Loucy (cell line): ENCODE measurements at regions not wholly inside any gene's neighbourhood (a gene's known extent, or its start where the extent isn't known, plus 50 kb on each side); places are given as distances from the start of the nearest gene placed in this dataset.

Experiments
- H2AFZ ChIP-seq: fragments of 200-600 bp; sonication (generic); 2 replicates; pipeline ENCODE4 v1.6.0; 2016; ENCODE audit warnings: antibody characterized with exemption, mild to moderate bottlenecking, low read length, moderate library complexity
- H3F3A ChIP-seq: fragments of 200-600 bp; 2 replicates; pipeline ENCODE4 v1.6.0; 2016; ENCODE audit warnings: antibody characterized with exemption, low read depth, mild to moderate bottlenecking
- H3K27me3 ChIP-seq: fragments of 200-600 bp; sonication (generic); 2 replicates; pipeline ENCODE4 v1.6.1; 2014; ENCODE audit warnings: low read length, mild to moderate bottlenecking; ENCODE audit not compliant: insufficient read depth, poor library complexity, severe bottlenecking
- H3K36me3 ChIP-seq: fragments of 200-600 bp; sonication (generic); 2 replicates; pipeline ENCODE4 v1.6.1; 2016; ENCODE audit warnings: low read length; ENCODE audit not compliant: insufficient read depth
- H3K4me1 ChIP-seq: fragments of 200-600 bp; sonication (generic); 2 replicates; pipeline ENCODE4 v1.5.1; 2014; ENCODE audit warnings: low read length, mild to moderate bottlenecking; ENCODE audit not compliant: insufficient read depth, poor library complexity, severe bottlenecking
- H3K4me2 ChIP-seq: fragments of 200-600 bp; sonication (generic); 2 replicates; pipeline ENCODE4 v1.6.0; 2014; ENCODE audit warnings: antibody characterized with exemption, low read length, low read depth, mild to moderate bottlenecking; ENCODE audit not compliant: poor library complexity, severe bottlenecking
- H3K4me3 ChIP-seq: fragments of 200-600 bp; sonication (generic); 2 replicates; pipeline ENCODE4 v1.5.1; 2014; ENCODE audit warnings: low read length, mild to moderate bottlenecking, mixed read lengths; ENCODE audit not compliant: poor library complexity, severe bottlenecking
- H3K79me2 ChIP-seq: fragments of 200-600 bp; sonication (generic); 2 replicates; pipeline ENCODE4 v1.6.1; 2014; ENCODE audit warnings: low read length; ENCODE audit not compliant: insufficient read depth
- H3K9ac ChIP-seq: fragments of 200-600 bp; sonication (generic); 2 replicates; pipeline ENCODE4 v1.6.0; 2014; ENCODE audit warnings: mild to moderate bottlenecking, low read depth, low read length, moderate library complexity; ENCODE audit not compliant: poor library complexity, severe bottlenecking
- H3K9me2 ChIP-seq: fragments of 200-600 bp; sonication (generic); replicated peaks from 2 replicates; pipeline ENCODE4 v1.6.1; 2016; ENCODE audit warnings: low read depth, low read length, mixed read lengths
- H3K9me3 ChIP-seq: fragments of 200-600 bp; sonication (generic); 2 replicates; pipeline ENCODE4 v1.6.1; 2014; ENCODE audit warnings: mild to moderate bottlenecking, antibody characterized with exemption, low read length, low read depth; ENCODE audit not compliant: insufficient read depth
- H4K20me1 ChIP-seq: fragments of 200-600 bp; sonication (generic); 2 replicates; pipeline ENCODE4 v1.6.0; 2014; ENCODE audit warnings: antibody characterized with exemption, low read length, mild to moderate bottlenecking; ENCODE audit not compliant: insufficient read depth, poor library complexity, severe bottlenecking
- EZH2phosphoT487 ChIP-seq: fragments of 200-600 bp; IDR thresholded peaks from 2 replicates; pipeline ENCODE4 v1.6.1; 2018; ENCODE audit warnings: antibody characterized with exemption, mild to moderate bottlenecking, moderate library complexity, borderline replicate concordance
- TF ChIP-seq, protein P1 (sequence below): fragments of 200-600 bp; sonication (generic); conservative IDR thresholded peaks from 2 replicates; pipeline ENCODE4 v1.5.1; 2014; ENCODE audit warnings: mild to moderate bottlenecking, antibody characterized with exemption, low read length

DNA sequence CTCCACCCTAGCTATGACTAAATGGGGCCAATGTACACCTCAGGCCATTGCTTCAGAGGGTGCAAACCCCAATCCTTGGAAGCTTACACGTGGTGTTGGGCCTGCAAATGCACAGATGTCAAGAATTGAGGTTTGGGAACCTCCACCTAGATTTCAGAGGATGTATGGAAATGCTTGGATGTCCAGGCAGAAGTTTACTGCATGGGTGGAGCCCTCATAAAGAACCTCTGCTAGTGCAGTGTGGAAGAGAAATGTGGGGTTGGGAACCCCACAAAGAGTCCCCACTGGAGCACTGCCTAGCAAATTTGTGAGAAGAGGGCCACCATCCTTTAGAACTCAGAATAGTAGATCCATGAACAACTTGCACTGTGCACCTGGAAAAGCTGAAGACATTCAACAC is 284.1 kb downstream of the ANTXR2 start:
- Histone ChIP-seq H3K9ac (no peak overlapping the region), H3K36me3 (no peaks in the 10 kb centered on the region), H2AFZ (no peak overlapping the region), H3K4me1 (no peaks in the 10 kb centered on the region), H3K79me2 (no peaks in the 10 kb centered on the region), H4K20me1 (no peaks in the 10 kb centered on the region), H3K9me3 (peaks cover 14% of the 10 kb centered on the region; the same call in 1 of the 2 replicates), H3K4me2 (no peak overlapping the region), H3K4me3 (no peak overlapping the region), H3F3A (no peaks in the 10 kb centered on the region), H3K27me3 (no peaks in the 10 kb centered on the region), H3K9me2 (no peaks in the 10 kb centered on the region)
- no peak for TF ChIP-seq EZH2phosphoT487
- TF ChIP-seq, protein P1, sequence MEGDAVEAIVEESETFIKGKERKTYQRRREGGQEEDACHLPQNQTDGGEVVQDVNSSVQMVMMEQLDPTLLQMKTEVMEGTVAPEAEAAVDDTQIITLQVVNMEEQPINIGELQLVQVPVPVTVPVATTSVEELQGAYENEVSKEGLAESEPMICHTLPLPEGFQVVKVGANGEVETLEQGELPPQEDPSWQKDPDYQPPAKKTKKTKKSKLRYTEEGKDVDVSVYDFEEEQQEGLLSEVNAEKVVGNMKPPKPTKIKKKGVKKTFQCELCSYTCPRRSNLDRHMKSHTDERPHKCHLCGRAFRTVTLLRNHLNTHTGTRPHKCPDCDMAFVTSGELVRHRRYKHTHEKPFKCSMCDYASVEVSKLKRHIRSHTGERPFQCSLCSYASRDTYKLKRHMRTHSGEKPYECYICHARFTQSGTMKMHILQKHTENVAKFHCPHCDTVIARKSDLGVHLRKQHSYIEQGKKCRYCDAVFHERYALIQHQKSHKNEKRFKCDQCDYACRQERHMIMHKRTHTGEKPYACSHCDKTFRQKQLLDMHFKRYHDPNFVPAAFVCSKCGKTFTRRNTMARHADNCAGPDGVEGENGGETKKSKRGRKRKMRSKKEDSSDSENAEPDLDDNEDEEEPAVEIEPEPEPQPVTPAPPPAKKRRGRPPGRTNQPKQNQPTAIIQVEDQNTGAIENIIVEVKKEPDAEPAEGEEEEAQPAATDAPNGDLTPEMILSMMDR, result no peak

DNA sequence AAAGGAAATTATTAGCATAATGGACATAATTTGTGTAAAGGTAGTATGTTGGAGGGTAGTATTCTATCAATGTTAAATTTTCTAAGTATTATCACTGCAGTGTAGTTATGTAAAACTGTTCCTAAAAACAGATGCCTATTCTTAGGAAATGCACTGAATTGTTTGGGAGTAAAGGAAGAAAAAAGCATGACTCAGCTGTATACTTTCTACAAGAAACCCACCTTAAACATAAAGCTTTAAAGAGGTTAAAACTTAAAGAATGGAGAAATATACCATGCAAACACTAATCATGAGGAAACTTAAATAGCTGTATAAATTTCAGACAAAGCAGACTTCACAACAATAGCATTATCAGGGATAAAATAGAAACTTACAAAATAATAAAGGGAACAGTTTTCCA is 292.9 kb downstream of the ANTXR2 start:
- Histone ChIP-seq H3K36me3 (no peaks in the 10 kb centered on the region), H3F3A (no peaks in the 10 kb centered on the region), H3K4me3 (no peak overlapping the region), H3K9me2 (no peaks in the 10 kb centered on the region), H3K4me1 (no peaks in the 10 kb centered on the region), H2AFZ (no peak overlapping the region), H3K9ac (no peak overlapping the region), H3K4me2 (no peak overlapping the region), H4K20me1 (no peaks in the 10 kb centered on the region), H3K27me3 (no peaks in the 10 kb centered on the region), H3K9me3 (peaks cover 10% of the 10 kb centered on the region), H3K79me2 (no peaks in the 10 kb centered on the region)
- no peak for TF ChIP-seq EZH2phosphoT487
- TF ChIP-seq, protein P1, result no peak

DNA sequence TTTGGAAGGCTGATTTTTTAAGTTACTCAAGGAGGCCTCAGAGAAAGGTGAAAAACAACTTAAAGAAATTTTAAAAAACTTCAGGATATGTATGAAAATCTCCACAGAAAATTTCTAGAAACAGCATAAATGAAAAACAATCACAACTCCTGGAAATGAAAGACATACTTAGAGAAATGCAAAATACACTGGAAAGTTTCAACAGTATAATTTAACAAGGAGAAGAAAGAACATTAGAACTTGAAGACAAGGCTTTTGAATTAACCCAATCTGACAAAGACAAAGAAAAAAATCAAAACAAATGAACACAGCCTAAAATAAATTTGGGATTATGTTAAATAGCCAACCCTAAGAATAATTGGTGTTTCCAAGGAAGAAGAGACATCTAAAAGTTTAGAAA is 300.5 kb downstream of the ANTXR2 start:
- Histone ChIP-seq H4K20me1 (no peaks in the 10 kb centered on the region), H3K9me3 (peaks cover 32% of the 10 kb centered on the region), H3K4me1 (no peaks in the 10 kb centered on the region), H3K36me3 (no peaks in the 10 kb centered on the region), H3K4me3 (no peak overlapping the region), H3K9ac (no peak overlapping the region), H3F3A (no peaks in the 10 kb centered on the region), H3K4me2 (no peak overlapping the region), H2AFZ (no peak overlapping the region), H3K9me2 (no peaks in the 10 kb centered on the region), H3K79me2 (no peaks in the 10 kb centered on the region), H3K27me3 (no peaks in the 10 kb centered on the region)
- TF ChIP-seq, protein P1, result no peak
- TF ChIP-seq EZH2phosphoT487, result no peak
